Peyer's patch (tissue), 4 donors: ENCODE measurements at regions not wholly inside any gene's neighbourhood (a gene's known extent, or its start where the extent isn't known, plus 50 kb on each side); places are given as distances from the start of the nearest gene placed in this dataset.

Source experiments
- DNase-seq, 3 donors: peaks; one replicate each; pipeline ENCODE4 v3.0.0-alpha.2; 2017 to 2019
- H3K27ac ChIP-seq, 4 donors: fragments of 200-600 bp; sonication (generic); one replicate each; pipeline ENCODE4 v1.5.1; 2016 to 2019
- H3K27me3 ChIP-seq, 2 donors: fragments of 200-600 bp; sonication (generic); one replicate each; pipeline ENCODE4 v1.5.1; 2019
- H3K36me3 ChIP-seq, 3 donors: fragments of 200-600 bp; sonication (generic); one replicate each; pipeline ENCODE4 v1.5.1; 2016 to 2019
- H3K4me1 ChIP-seq, 4 donors: fragments of 200-600 bp; sonication (generic); one replicate each; pipeline ENCODE4 v1.5.1; 2016 to 2019
- H3K4me3 ChIP-seq, 4 donors: fragments of 200-600 bp; sonication (generic); 1 replicate in 3 of 4; 2 replicates in 1 of 4; pipeline ENCODE4 v1.5.1; 2016 to 2019; ENCODE audit warnings: mild to moderate bottlenecking in 1 of 4
- H3K9me3 ChIP-seq, 4 donors: fragments of 200-600 bp; sonication (generic); one replicate each; pipeline ENCODE4 v1.5.1; 2016 to 2019; ENCODE audit warnings: mild to moderate bottlenecking in 1 of 4
- POLR2A ChIP-seq, 2 donors: fragments of 450-650 bp; IDR thresholded peaks; one replicate each; pipeline ENCODE4 v1.5.1; 2017; ENCODE audit warnings: antibody characterized with exemption in 2 of 2, mild to moderate bottlenecking in 2 of 2, moderate library complexity in 2 of 2
- TF ChIP-seq, protein P1 (sequence below), 6 experiments: fragments of 450-650 bp in 4 of 6; fragments of 200-600 bp in 2 of 6; sonication (generic) in 1 of 6; IDR thresholded peaks; one replicate each; pipeline ENCODE4 v1.5.1; 2017 to 2019; ENCODE audit warnings: antibody characterized with exemption in 6 of 6, mild to moderate bottlenecking in 3 of 6, moderate library complexity in 1 of 6

DNA sequence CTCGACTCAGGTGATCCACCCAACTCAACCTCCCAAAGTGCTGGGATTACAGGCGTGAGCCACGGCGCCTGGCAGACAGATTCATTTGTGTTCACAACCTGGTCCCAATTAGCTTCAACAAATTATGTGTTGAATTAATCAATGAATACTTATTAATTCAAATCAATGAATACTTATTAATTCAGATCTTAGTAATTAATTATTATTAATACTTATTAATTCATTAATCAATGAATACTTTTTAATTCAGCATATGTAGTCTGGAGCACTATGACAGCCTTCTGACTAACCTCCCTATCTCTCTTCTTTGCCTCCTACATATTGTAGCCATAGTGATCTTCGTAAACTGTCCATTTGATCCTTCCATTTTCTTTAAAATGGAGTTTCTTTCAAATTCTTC is 56.7 kb upstream of the RBPJ start:
- no peak for DNase-seq
- Histone ChIP-seq H3K4me1 (no peaks in the 10 kb centered on the region), H3K27me3 (no peaks in the 10 kb centered on the region), H3K4me3 (no peak overlapping the region), H3K9me3 (no peaks in the 10 kb centered on the region), H3K36me3 (no peaks in the 10 kb centered on the region), H3K27ac (no peak overlapping the region)
- TF ChIP-seq, protein P1, sequence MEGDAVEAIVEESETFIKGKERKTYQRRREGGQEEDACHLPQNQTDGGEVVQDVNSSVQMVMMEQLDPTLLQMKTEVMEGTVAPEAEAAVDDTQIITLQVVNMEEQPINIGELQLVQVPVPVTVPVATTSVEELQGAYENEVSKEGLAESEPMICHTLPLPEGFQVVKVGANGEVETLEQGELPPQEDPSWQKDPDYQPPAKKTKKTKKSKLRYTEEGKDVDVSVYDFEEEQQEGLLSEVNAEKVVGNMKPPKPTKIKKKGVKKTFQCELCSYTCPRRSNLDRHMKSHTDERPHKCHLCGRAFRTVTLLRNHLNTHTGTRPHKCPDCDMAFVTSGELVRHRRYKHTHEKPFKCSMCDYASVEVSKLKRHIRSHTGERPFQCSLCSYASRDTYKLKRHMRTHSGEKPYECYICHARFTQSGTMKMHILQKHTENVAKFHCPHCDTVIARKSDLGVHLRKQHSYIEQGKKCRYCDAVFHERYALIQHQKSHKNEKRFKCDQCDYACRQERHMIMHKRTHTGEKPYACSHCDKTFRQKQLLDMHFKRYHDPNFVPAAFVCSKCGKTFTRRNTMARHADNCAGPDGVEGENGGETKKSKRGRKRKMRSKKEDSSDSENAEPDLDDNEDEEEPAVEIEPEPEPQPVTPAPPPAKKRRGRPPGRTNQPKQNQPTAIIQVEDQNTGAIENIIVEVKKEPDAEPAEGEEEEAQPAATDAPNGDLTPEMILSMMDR (IDR thresholded peaks at IDR 0.05): no peak
- TF ChIP-seq POLR2A (IDR thresholded peaks at IDR 0.05): no peak

DNA sequence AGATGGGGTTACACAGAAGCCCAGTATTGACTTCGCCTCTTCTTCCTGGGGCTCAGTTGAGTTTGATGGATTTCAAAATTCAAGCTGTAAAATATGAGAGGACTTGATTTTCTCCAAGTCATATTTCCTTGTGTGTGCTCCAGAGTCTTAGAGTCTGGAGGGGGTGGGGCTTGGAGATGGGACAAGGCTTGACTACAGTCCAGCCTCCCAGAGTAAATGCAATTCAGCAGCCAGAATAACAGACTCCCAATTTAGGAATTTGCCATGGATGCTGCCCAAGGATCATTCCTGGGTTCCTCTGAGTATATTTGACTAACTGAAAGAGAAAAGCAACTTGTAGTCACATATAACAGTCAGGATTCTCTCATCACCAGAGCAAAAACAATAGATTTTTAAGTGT is 53.7 kb upstream of the RBPJ start:
- Histone ChIP-seq H3K27me3 (no peaks in the 10 kb centered on the region), H3K9me3 (no peaks in the 10 kb centered on the region), H3K36me3 (no peaks in the 10 kb centered on the region), H3K4me1 (no peaks in the 10 kb centered on the region), H3K4me3 (no peak overlapping the region), H3K27ac (no peak overlapping the region)
- TF ChIP-seq POLR2A (IDR thresholded peaks at IDR 0.05): no peak
- TF ChIP-seq, protein P1 (IDR thresholded peaks at IDR 0.05): no peak
- peak in 1 of 3 donors; percentile 58 for DNase-seq

DNA sequence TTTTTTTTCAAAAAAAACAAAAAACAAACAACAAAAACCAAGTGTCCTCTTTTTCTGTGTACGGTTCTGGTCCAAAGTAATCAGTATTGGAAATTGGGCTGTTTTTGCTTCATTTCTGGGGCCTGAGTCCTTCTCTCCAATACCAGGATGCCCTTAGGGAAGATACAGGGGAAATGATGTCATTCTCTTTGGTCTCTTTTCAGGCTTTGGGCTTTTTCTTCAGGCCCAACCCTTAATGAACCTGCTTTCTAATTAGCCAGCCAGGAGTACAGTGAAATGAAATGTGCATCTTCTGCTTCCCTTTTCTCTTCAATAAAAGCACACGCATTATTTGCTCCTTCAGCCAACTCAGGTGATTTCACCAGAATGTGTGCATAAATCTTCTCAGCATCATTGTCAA is 52.6 kb upstream of the RBPJ start:
- no peaks in the 10 kb centered on the region for H3K9me3 ChIP-seq
- no peaks in the 10 kb centered on the region for H3K36me3 ChIP-seq
- no peaks in the 10 kb centered on the region for H3K27me3 ChIP-seq
- TF ChIP-seq POLR2A (IDR thresholded peaks at IDR 0.05): no peak
- no peak for DNase-seq
- no peak overlapping the region for H3K27ac ChIP-seq
- H3K4me3 ChIP-seq: no peak overlapping the region
- no peaks in the 10 kb centered on the region for H3K4me1 ChIP-seq

DNA sequence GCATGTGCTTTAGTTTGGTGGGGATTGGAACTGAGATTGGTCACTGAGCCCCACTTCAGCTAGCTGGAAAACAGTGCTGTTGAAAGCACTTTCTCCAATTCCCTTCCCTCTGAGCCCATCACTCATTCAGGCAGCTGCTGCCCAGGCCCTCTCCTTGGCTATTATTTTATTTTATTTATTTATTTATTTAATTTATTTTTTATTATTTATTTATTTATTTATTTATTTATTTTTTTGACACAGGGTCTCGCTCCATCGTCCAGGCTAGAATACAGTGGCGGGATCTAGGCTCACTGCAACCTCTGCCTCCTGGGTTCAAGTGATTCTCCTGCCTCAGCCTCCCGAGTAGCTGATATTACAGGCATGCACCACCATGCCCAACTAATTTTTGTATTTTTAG is 51.8 kb upstream of the RBPJ start:
- Histone ChIP-seq H3K36me3 (no peaks in the 10 kb centered on the region), H3K9me3 (no peaks in the 10 kb centered on the region), H3K27me3 (no peaks in the 10 kb centered on the region), H3K4me1 (no peaks in the 10 kb centered on the region), H3K27ac (no peak overlapping the region), H3K4me3 (no peak overlapping the region)
- TF ChIP-seq, protein P1 (IDR thresholded peaks at IDR 0.05): no peak
- TF ChIP-seq POLR2A (IDR thresholded peaks at IDR 0.05): no peak
- DNase-seq: no peak
